Suprapubic skin (tissue), 4 donors: ENCODE measurements at regions not wholly inside any gene's neighbourhood (a gene's known extent, or its start where the extent isn't known, plus 50 kb on each side); places are given as distances from the start of the nearest gene placed in this dataset.

Experiments used
- DNase-seq, 2 donors: peaks; one replicate each; pipeline ENCODE4 v3.0.0-alpha.2; 2019; ENCODE audit warnings: low spot score in 2 of 2
- H3K27ac ChIP-seq: fragments of 200-600 bp; sonication (generic); one replicate; pipeline ENCODE4 v1.5.1; 2019
- H3K27me3 ChIP-seq: fragments of 200-600 bp; sonication (generic); one replicate; pipeline ENCODE4 v1.5.1; 2019
- H3K36me3 ChIP-seq: fragments of 200-600 bp; sonication (generic); one replicate; pipeline ENCODE4 v1.5.1; 2019
- H3K4me1 ChIP-seq: fragments of 200-600 bp; sonication (generic); one replicate; pipeline ENCODE4 v1.5.1; 2019
- H3K4me3 ChIP-seq: fragments of 200-600 bp; sonication (generic); one replicate; pipeline ENCODE4 v1.5.1; 2019; ENCODE audit warnings: mild to moderate bottlenecking
- H3K9me3 ChIP-seq: fragments of 200-600 bp; sonication (generic); one replicate; pipeline ENCODE4 v1.5.1; 2019
- CTCF ChIP-seq, 2 donors: fragments of 200-600 bp in 1 of 2; fragments of 450-650 bp in 1 of 2; sonication (generic) in 1 of 2; IDR thresholded peaks; one replicate each; pipeline ENCODE4 v1.5.1; 2016 to 2019; ENCODE audit warnings: antibody characterized with exemption in 2 of 2, mild to moderate bottlenecking in 1 of 2, moderate library complexity in 1 of 2
- EP300 ChIP-seq: sonication (generic); formaldehyde crosslinking; IDR thresholded peaks from one replicate; pipeline ENCODE4 v1.6.1; 2017; ENCODE audit warnings: antibody characterized with exemption
- POLR2A ChIP-seq, 2 donors: fragments of 450-650 bp; IDR thresholded peaks; one replicate each; pipeline ENCODE4 v1.6.1; 2017; ENCODE audit warnings: antibody characterized with exemption in 2 of 2, mild to moderate bottlenecking in 2 of 2, moderate library complexity in 2 of 2
- POLR2AphosphoS5 ChIP-seq, 3 donors: sonication (generic); formaldehyde crosslinking; IDR thresholded peaks; one replicate each; pipeline ENCODE4 v1.6.1; 2017; ENCODE audit warnings: antibody characterized with exemption in 3 of 3
- WGBS: methylation state at CpG from one replicate; pipeline ENCODE4 v1.1.5; 2018; 5-methylcytosine and 5-hydroxymethylcytosine counted together

DNA sequence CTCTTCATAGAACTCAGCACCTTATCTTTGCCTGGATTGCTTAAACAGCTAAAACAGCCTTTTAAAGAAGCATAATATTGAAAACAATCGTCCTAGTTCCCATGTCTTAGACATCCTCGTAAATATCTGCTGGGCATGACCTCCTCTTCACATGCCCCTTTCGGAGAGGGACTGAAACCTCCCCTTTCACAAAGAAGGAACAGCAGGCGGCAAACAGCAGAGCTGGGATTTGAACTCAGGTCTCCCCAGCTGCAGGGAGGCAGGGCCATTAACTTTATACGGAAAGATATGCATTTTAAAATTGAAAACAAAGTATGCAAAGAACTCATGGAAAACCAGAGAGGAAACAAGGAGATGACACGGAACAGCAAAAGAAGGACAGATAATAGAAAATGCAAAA lies 249.9 kb downstream of the FOXL1 start:
- H3K4me3 ChIP-seq = no peak overlapping the region
- no peak overlapping the region for H3K27ac ChIP-seq
- H3K4me1 ChIP-seq = peaks cover 6% of the 10 kb centered on the region
- 79% methylated on average over 6 of the region's 6 CpGs for WGBS
- no peaks in the 10 kb centered on the region for H3K9me3 ChIP-seq
- DNase-seq = no peak
- TF ChIP-seq POLR2A (IDR thresholded peaks at IDR 0.05) = no peak
- TF ChIP-seq POLR2AphosphoS5 (IDR thresholded peaks at IDR 0.05) = no peak
- no peak for TF ChIP-seq EP300
- TF ChIP-seq CTCF (IDR thresholded peaks at IDR 0.05) = no peak
- H3K36me3 ChIP-seq = no peaks in the 10 kb centered on the region
- peaks cover 61% of the 10 kb centered on the region for H3K27me3 ChIP-seq

GRCh38 chr16:86828653-86829052 lies 250.3 kb downstream of the FOXL1 start:
- DNase-seq = no peak
- peaks cover 8% of the 10 kb centered on the region for H3K4me1 ChIP-seq
- no peak overlapping the region for H3K4me3 ChIP-seq
- WGBS = 75% methylated on average over 11 of the region's 11 CpGs
- H3K27me3 ChIP-seq = peaks cover 57% of the 10 kb centered on the region
- TF ChIP-seq POLR2A (IDR thresholded peaks at IDR 0.05) (no peak), POLR2AphosphoS5 (IDR thresholded peaks at IDR 0.05) (no peak), EP300 (no peak), CTCF (IDR thresholded peaks at IDR 0.05) (no peak)
- H3K9me3 ChIP-seq = no peaks in the 10 kb centered on the region
- H3K27ac ChIP-seq = no peak overlapping the region
- no peaks in the 10 kb centered on the region for H3K36me3 ChIP-seq

DNA sequence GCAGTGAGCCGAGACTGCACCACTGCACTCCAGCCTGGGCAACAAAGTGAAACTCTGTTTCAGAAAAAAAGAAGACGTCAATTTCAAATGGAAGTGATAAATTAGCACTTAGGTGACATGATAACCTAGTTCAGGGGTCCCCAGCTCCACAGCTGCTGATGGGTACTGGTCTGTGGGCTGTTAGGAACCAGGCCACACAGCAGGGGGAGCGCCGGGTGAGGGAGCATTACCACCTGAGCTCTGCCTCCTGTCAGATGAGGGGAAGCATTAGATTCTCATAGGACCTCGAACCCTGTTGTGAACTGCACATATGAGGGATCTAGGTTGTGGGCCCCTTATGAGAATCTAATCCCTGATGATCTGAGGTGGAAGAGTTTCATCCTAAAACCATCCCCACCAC lies 253.0 kb downstream of the FOXL1 start:
- Histone ChIP-seq H3K4me3 (no peak overlapping the region), H3K36me3 (no peaks in the 10 kb centered on the region), H3K9me3 (no peaks in the 10 kb centered on the region), H3K27me3 (peaks cover 36% of the 10 kb centered on the region), H3K4me1 (peaks cover 5% of the 10 kb centered on the region), H3K27ac (no peak overlapping the region)
- DNase-seq = no peak
- no peak for TF ChIP-seq POLR2AphosphoS5 (IDR thresholded peaks at IDR 0.05)
- no peak for TF ChIP-seq EP300
- no peak for TF ChIP-seq CTCF (IDR thresholded peaks at IDR 0.05)
- TF ChIP-seq POLR2A (IDR thresholded peaks at IDR 0.05) = no peak
- 86% methylated on average over 5 of the region's 5 CpGs for WGBS

DNA sequence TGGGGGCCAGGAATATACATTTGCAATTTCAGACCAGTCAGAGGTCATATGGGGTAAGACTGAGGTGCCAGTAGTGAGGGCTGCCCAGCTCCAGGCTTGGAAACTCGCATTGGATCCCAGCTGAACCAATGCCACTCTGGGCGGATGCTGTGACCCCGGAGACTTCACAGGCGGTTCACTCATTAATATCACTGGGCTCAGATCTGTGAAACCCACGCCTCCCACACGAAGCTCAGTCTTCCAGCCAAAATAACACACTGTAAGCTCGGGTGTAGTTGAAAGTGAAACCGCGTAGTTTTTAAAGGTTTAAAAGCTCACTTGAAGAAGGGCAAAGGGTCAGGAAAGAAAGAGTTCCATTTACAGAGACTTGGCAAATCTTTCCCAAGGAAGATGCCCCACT lies 254.8 kb downstream of the FOXL1 start:
- peaks cover 19% of the 10 kb centered on the region for H3K27me3 ChIP-seq
- H3K4me3 ChIP-seq = no peak overlapping the region
- H3K36me3 ChIP-seq = no peaks in the 10 kb centered on the region
- TF ChIP-seq CTCF (IDR thresholded peaks at IDR 0.05) (no peak), POLR2A (IDR thresholded peaks at IDR 0.05) (no peak), EP300 (no peak), POLR2AphosphoS5 (IDR thresholded peaks at IDR 0.05) (no peak)
- 56% methylated on average over 8 of the region's 9 CpGs for WGBS
- no peaks in the 10 kb centered on the region for H3K9me3 ChIP-seq
- H3K27ac ChIP-seq = no peak overlapping the region
- peaks cover 5% of the 10 kb centered on the region for H3K4me1 ChIP-seq
- no peak for DNase-seq

DNA sequence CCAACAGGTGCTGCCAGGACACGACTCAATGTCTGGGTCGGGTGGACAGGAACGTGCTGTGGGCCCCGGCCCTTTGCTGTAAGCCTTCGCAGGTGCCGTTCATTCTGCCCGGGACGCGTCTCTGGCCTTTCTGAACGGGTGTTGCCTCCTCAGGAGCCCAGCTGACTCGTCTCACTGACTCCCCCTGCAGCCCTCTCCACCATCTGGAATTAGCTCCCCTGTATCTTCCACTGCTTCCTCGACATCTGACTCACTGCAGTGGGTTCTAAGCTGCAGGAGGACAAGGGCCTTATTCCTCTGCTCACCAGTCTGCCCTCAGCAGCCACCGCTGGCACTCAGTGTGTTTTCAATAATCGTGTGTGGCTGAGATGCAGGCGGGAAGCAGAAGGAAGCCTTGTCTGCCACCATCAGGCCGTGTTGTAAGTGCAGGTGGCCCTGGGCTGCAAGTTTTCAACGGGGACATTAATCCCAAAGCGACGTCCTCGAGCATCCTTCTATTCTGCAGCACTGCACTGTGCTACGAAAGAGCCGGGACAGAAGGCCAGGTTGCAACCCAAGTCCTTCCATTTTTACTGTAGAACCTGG lies 256.2 kb downstream of the FOXL1 start:
- no peak overlapping the region for H3K4me3 ChIP-seq
- TF ChIP-seq CTCF (IDR thresholded peaks at IDR 0.05) = no peak
- TF ChIP-seq EP300 = no peak
- no peak for TF ChIP-seq POLR2AphosphoS5 (IDR thresholded peaks at IDR 0.05)
- TF ChIP-seq POLR2A (IDR thresholded peaks at IDR 0.05) = no peak
- no peaks in the 10 kb centered on the region for H3K36me3 ChIP-seq
- H3K4me1 ChIP-seq = peaks cover 5% of the 10 kb centered on the region
- no peak overlapping the region for H3K27ac ChIP-seq
- H3K27me3 ChIP-seq = peaks cover 6% of the 10 kb centered on the region
- no peaks in the 10 kb centered on the region for H3K9me3 ChIP-seq
- DNase-seq = no peak
- WGBS = 66% methylated on average over 21 of the region's 22 CpGs
